ENCODE measurements at regions not wholly inside any gene's neighbourhood (a gene's known extent, or its start where the extent isn't known, plus 50 kb on each side); places are given as distances from the start of the nearest gene placed in this dataset.

DNA sequence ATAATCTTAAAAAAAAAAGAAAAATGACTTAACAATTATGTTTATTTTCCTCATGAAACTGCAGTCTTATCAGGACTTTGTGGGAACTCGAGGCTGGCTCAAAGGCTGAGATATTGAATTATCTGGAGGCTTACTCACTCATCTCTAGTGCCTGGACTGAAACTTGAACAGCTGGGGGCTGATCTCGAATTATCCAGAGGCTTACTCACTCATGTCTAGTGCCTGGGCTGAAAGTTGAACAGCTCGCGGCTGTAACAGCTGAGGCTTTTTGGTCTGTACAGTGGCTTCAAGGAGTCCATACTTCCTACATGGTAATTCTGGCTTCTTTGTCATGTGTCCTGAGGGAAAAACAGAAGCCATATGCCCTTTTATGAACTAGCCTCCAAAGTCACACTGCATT lies 371.9 kb downstream of the CETN3 start:
- TF ChIP-seq EZH2phosphoT487 (conservative IDR thresholded peaks at IDR 0.05; ENCODE audit: low read length): no peak
- TF ChIP-seq, protein P1, sequence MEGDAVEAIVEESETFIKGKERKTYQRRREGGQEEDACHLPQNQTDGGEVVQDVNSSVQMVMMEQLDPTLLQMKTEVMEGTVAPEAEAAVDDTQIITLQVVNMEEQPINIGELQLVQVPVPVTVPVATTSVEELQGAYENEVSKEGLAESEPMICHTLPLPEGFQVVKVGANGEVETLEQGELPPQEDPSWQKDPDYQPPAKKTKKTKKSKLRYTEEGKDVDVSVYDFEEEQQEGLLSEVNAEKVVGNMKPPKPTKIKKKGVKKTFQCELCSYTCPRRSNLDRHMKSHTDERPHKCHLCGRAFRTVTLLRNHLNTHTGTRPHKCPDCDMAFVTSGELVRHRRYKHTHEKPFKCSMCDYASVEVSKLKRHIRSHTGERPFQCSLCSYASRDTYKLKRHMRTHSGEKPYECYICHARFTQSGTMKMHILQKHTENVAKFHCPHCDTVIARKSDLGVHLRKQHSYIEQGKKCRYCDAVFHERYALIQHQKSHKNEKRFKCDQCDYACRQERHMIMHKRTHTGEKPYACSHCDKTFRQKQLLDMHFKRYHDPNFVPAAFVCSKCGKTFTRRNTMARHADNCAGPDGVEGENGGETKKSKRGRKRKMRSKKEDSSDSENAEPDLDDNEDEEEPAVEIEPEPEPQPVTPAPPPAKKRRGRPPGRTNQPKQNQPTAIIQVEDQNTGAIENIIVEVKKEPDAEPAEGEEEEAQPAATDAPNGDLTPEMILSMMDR (IDR thresholded peaks at IDR 0.05; ENCODE audit: insufficient read depth, low read length, poor library complexity, severe bottlenecking): no peak
- H2AFZ ChIP-seq (ENCODE audit: low read depth, low read length, severe bottlenecking): no peak overlapping the region
- H3K9me3 ChIP-seq (ENCODE audit: insufficient read depth, low read length): no peaks in the 10 kb centered on the region
- H3K9ac ChIP-seq (ENCODE audit: low read length): no peak overlapping the region
- H3K79me2 ChIP-seq (ENCODE audit: insufficient read depth, low read length): no peaks in the 10 kb centered on the region
- no peak overlapping the region for H3K4me3 ChIP-seq (ENCODE audit: insufficient read depth, low read length, poor library complexity, severe bottlenecking)
- no peaks in the 10 kb centered on the region for H3K9me2 ChIP-seq (replicated peaks; ENCODE audit: insufficient read depth, low read length)
- H3F3A ChIP-seq (ENCODE audit: insufficient read depth): no peaks in the 10 kb centered on the region
- no peaks in the 10 kb centered on the region for H3K27me3 ChIP-seq (ENCODE audit: low read length)
- H3K4me2 ChIP-seq (ENCODE audit: low read depth, low read length, poor library complexity, severe bottlenecking): no peak overlapping the region
- no peaks in the 10 kb centered on the region for H4K20me1 ChIP-seq (ENCODE audit: low read depth, low read length)
- no peak overlapping the region for H3K27ac ChIP-seq (ENCODE audit: low read depth, low read length)
- H3K36me3 ChIP-seq (ENCODE audit: low read length): no peaks in the 10 kb centered on the region

DNA sequence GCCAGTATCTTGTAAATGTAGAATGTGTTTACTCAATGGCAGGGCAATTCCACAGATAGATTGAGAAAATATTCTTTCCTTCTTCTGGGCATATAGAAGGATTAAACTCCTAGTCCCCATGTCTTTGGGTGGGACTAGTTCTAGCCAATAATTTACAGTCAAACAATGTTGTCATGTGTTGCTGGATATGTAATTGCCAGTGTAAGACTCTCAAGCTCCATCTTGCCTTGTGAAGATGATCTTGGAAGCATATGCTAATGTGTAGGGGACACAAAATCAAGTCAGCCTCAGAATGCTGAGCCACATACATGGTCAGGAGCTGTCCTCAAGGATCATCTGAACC lies 386.9 kb downstream of the CETN3 start:
- Histone ChIP-seq H3K4me3 (ENCODE audit: insufficient read depth, low read length, poor library complexity, severe bottlenecking) (no peak overlapping the region), H3K27me3 (ENCODE audit: low read length) (no peaks in the 10 kb centered on the region), H3K79me2 (ENCODE audit: insufficient read depth, low read length) (no peaks in the 10 kb centered on the region), H4K20me1 (ENCODE audit: low read depth, low read length) (no peaks in the 10 kb centered on the region), H3K9me3 (ENCODE audit: insufficient read depth, low read length) (no peaks in the 10 kb centered on the region), H3K4me2 (ENCODE audit: low read depth, low read length, poor library complexity, severe bottlenecking) (no peak overlapping the region), H3K36me3 (ENCODE audit: low read length) (no peaks in the 10 kb centered on the region), H3K27ac (ENCODE audit: low read depth, low read length) (no peak overlapping the region), H3K9ac (ENCODE audit: low read length) (no peak overlapping the region), H3F3A (ENCODE audit: insufficient read depth) (no peaks in the 10 kb centered on the region), H3K9me2 (replicated peaks; ENCODE audit: insufficient read depth, low read length) (no peaks in the 10 kb centered on the region), H2AFZ (ENCODE audit: low read depth, low read length, severe bottlenecking) (no peak overlapping the region)
- TF ChIP-seq EZH2phosphoT487 (conservative IDR thresholded peaks at IDR 0.05; ENCODE audit: low read length): no peak
- TF ChIP-seq, protein P1 (IDR thresholded peaks at IDR 0.05; ENCODE audit: insufficient read depth, low read length, poor library complexity, severe bottlenecking): no peak

DNA sequence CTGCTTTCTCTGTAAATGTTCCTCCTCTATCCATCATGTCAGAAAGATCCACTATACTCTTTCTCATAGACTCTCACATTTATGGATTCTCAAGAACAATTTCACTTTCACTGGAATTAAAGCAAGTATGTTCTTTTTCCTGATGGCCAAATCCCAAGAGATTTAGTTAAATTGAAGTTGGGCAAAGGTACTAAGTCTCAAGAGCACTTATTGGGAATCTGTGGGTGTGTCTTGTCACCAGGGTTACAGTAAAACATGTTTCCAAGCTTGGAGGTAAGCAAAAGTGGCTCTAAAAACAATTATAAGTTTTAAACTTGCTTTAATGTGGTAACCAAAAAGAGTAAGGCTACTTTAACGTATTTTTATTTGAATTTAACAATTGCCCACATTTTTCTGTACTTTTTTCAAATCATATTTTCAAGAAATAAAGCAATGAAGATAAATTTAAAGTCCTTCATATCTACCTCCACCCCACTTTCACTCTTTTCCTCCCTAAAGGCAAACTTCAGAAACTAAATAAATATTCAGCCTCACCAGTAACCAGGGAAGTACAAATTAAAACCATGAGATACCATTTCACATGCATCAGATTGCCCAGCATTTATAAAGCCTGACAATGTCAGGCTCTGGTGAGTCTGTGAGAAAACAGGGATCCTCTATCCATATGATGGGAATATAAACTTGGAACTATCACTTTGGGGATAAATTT lies 387.4 kb downstream of the CETN3 start:
- H3K27me3 ChIP-seq (ENCODE audit: low read length): no peaks in the 10 kb centered on the region
- no peaks in the 10 kb centered on the region for H4K20me1 ChIP-seq (ENCODE audit: low read depth, low read length)
- no peaks in the 10 kb centered on the region for H3F3A ChIP-seq (ENCODE audit: insufficient read depth)
- no peaks in the 10 kb centered on the region for H3K36me3 ChIP-seq (ENCODE audit: low read length)
- H3K4me2 ChIP-seq (ENCODE audit: low read depth, low read length, poor library complexity, severe bottlenecking): no peak overlapping the region
- no peaks in the 10 kb centered on the region for H3K9me3 ChIP-seq (ENCODE audit: insufficient read depth, low read length)
- no peaks in the 10 kb centered on the region for H3K79me2 ChIP-seq (ENCODE audit: insufficient read depth, low read length)
- no peak overlapping the region for H3K27ac ChIP-seq (ENCODE audit: low read depth, low read length)
- no peak overlapping the region for H3K4me3 ChIP-seq (ENCODE audit: insufficient read depth, low read length, poor library complexity, severe bottlenecking)
- no peak overlapping the region for H3K9ac ChIP-seq (ENCODE audit: low read length)
- H2AFZ ChIP-seq (ENCODE audit: low read depth, low read length, severe bottlenecking): no peak overlapping the region
- TF ChIP-seq, protein P1 (IDR thresholded peaks at IDR 0.05; ENCODE audit: insufficient read depth, low read length, poor library complexity, severe bottlenecking): no peak
- TF ChIP-seq EZH2phosphoT487 (conservative IDR thresholded peaks at IDR 0.05; ENCODE audit: low read length): no peak
- H3K9me2 ChIP-seq (replicated peaks; ENCODE audit: insufficient read depth, low read length): no peaks in the 10 kb centered on the region

Measured in SU-DHL-6 (cell line).